GM12878 (cell line): ENCODE measurements at regions not wholly inside any gene's neighbourhood (a gene's known extent, or its start where the extent isn't known, plus 50 kb on each side); places are given as distances from the start of the nearest gene placed in this dataset.

Source experiments
- ATF3 ChIP-seq: IDR thresholded peaks from 2 replicates; pipeline ENCODE4 v1.6.1; 2011; ENCODE audit warnings: low read depth, mild to moderate bottlenecking, low read length, moderate library complexity, borderline replicate concordance; ENCODE audit errors: extremely low read depth
- ATF7 ChIP-seq: fragments of 450-650 bp; IDR thresholded peaks from 2 replicates; pipeline ENCODE4 v1.6.1; 2016; ENCODE audit warnings: low read depth, mild to moderate bottlenecking
- CREM ChIP-seq: IDR thresholded peaks from 2 replicates; pipeline ENCODE4 v1.6.1; 2014; ENCODE audit warnings: antibody characterized with exemption, low read depth
- E4F1 ChIP-seq: fragments of 450-650 bp; IDR thresholded peaks from 2 replicates; pipeline ENCODE4 v1.6.1; 2018; ENCODE audit warnings: borderline replicate concordance, mild to moderate bottlenecking; ENCODE audit not compliant: partially characterized antibody
- ESRRA ChIP-seq: IDR thresholded peaks from 2 replicates; pipeline ENCODE4 v1.6.1; 2012; ENCODE audit warnings: mild to moderate bottlenecking, low read length, improper control_type of control experiment
- ETV6 ChIP-seq, 2 experiments: fragments of 450-650 bp in 1 of 2; IDR thresholded peaks in 1 of 2; conservative IDR thresholded peaks in 1 of 2; 2 replicates each; pipeline ENCODE4 v1.6.1; 2014; ENCODE audit warnings: antibody characterized with exemption in 1 of 2, borderline replicate concordance in 1 of 2, low read depth in 1 of 2, mild to moderate bottlenecking in 1 of 2, moderate library complexity in 1 of 2
- GABPA ChIP-seq: IDR thresholded peaks from 2 replicates; pipeline ENCODE4 v1.6.1; 2014; ENCODE audit warnings: antibody characterized with exemption, low read depth, mild to moderate bottlenecking, inconsistent platforms
- IKZF1 ChIP-seq: fragments of 450-650 bp; conservative IDR thresholded peaks from 2 replicates; pipeline ENCODE4 v1.6.1; 2017; ENCODE audit warnings: antibody characterized with exemption, mild to moderate bottlenecking
- IKZF2 ChIP-seq, 2 experiments: fragments of 450-650 bp; IDR thresholded peaks; 2 replicates each; pipeline ENCODE4 v1.6.1; 2017; ENCODE audit warnings: mild to moderate bottlenecking in 2 of 2, moderate library complexity in 2 of 2
- KAT2A ChIP-seq: conservative IDR thresholded peaks from 2 replicates; pipeline ENCODE4 v1.6.1; 2011; ENCODE audit warnings: low read depth, low read length; ENCODE audit not compliant: control insufficient read depth
- MAX ChIP-seq: IDR thresholded peaks from 2 replicates; pipeline ENCODE4 v1.6.1; 2012; ENCODE audit warnings: low read depth, low read length, improper control_type of control experiment
- MTA2 ChIP-seq: fragments of 450-650 bp; IDR thresholded peaks from 2 replicates; pipeline ENCODE4 v1.6.1; 2016; ENCODE audit warnings: low read depth, mild to moderate bottlenecking, moderate library complexity
- NFYB ChIP-seq: IDR thresholded peaks from 2 replicates; pipeline ENCODE4 v1.6.1; 2011; ENCODE audit warnings: low read depth, mild to moderate bottlenecking, low read length, improper control_type of control experiment, moderate library complexity; ENCODE audit not compliant: insufficient read depth
- RAD51 ChIP-seq: fragments of 450-650 bp; IDR thresholded peaks from 2 replicates; pipeline ENCODE4 v1.6.1; 2016; ENCODE audit warnings: moderate library complexity, mild to moderate bottlenecking, inconsistent platforms
- SRF ChIP-seq, 2 experiments: IDR thresholded peaks; 2 replicates each; pipeline ENCODE4 v1.6.1; 2011; ENCODE audit warnings: low read depth in 2 of 2, low read length in 2 of 2, mild to moderate bottlenecking in 1 of 2, moderate library complexity in 1 of 2
- WRNIP1 ChIP-seq: IDR thresholded peaks from 2 replicates; pipeline ENCODE4 v1.6.1; 2011; ENCODE audit warnings: low read depth, low read length, improper control_type of control experiment, borderline replicate concordance
- YBX1 ChIP-seq: fragments of 450-650 bp; IDR thresholded peaks from 2 replicates; pipeline ENCODE4 v1.6.1; 2016; ENCODE audit warnings: antibody characterized with exemption
- ZZZ3 ChIP-seq: IDR thresholded peaks from 2 replicates; pipeline ENCODE4 v1.6.1; 2011; ENCODE audit warnings: low read depth; ENCODE audit not compliant: control insufficient read depth, insufficient read length
- TF ChIP-seq, protein P1 (sequence below): IDR thresholded peaks from 2 replicates; pipeline ENCODE4 v1.6.1; 2012; ENCODE audit warnings: low read depth, low read length, improper control_type of control experiment
- TF ChIP-seq, protein P2 (sequence below): IDR thresholded peaks from 2 replicates; pipeline ENCODE4 v1.6.1; 2012; ENCODE audit warnings: low read length, inconsistent platforms
- TF ChIP-seq, protein P3 (sequence below): fragments of 450-650 bp; IDR thresholded peaks from 2 replicates; pipeline ENCODE4 v1.6.1; 2016; ENCODE audit warnings: mild to moderate bottlenecking, moderate library complexity, borderline replicate concordance

- TF ChIP-seq ATF7 (no peak), CREM (peak; percentile 68), ZZZ3 (no peak), ESRRA (no peak), YBX1 (no peak), ETV6 (conservative IDR thresholded peaks at IDR 0.05 in 1 of 2, IDR thresholded peaks at IDR 0.05 in 1 of 2; ENCODE audit: borderline replicate concordance in 1 of 2, low read depth in 1 of 2) (peak in 1 of 2 experiments; percentile 51; a peak in 1 of 4 replicates), E4F1 (no peak), KAT2A (no peak), GABPA (peak; percentile 55; the same call in 1 of the 2 replicates), ATF3 (no peak), SRF (IDR thresholded peaks at IDR 0.05; ENCODE audit: low read depth in 2 of 2, low read length in 2 of 2) (0 out of 4 replicates have a peak, but pooled peaks of 1 of the 2 experiments have one; percentile 9), RAD51 (no peak), MAX (no peak), IKZF1 (0 out of 2 replicates have a peak, but pooled peaks have one; percentile 39), MTA2 (0 out of 2 replicates have a peak, but pooled peaks have one; percentile 27), WRNIP1 (no peak), IKZF2 (IDR thresholded peaks at IDR 0.05) (peak; percentile 58 to 62; a peak in 3 of 4 replicates), NFYB (no peak)
- TF ChIP-seq, protein P1, sequence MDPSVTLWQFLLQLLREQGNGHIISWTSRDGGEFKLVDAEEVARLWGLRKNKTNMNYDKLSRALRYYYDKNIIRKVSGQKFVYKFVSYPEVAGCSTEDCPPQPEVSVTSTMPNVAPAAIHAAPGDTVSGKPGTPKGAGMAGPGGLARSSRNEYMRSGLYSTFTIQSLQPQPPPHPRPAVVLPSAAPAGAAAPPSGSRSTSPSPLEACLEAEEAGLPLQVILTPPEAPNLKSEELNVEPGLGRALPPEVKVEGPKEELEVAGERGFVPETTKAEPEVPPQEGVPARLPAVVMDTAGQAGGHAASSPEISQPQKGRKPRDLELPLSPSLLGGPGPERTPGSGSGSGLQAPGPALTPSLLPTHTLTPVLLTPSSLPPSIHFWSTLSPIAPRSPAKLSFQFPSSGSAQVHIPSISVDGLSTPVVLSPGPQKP: no peak
- TF ChIP-seq, protein P2, sequence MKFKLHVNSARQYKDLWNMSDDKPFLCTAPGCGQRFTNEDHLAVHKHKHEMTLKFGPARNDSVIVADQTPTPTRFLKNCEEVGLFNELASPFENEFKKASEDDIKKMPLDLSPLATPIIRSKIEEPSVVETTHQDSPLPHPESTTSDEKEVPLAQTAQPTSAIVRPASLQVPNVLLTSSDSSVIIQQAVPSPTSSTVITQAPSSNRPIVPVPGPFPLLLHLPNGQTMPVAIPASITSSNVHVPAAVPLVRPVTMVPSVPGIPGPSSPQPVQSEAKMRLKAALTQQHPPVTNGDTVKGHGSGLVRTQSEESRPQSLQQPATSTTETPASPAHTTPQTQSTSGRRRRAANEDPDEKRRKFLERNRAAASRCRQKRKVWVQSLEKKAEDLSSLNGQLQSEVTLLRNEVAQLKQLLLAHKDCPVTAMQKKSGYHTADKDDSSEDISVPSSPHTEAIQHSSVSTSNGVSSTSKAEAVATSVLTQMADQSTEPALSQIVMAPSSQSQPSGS: peak; percentile 71; the same call in 1 of the 2 replicates
- TF ChIP-seq, protein P3, sequence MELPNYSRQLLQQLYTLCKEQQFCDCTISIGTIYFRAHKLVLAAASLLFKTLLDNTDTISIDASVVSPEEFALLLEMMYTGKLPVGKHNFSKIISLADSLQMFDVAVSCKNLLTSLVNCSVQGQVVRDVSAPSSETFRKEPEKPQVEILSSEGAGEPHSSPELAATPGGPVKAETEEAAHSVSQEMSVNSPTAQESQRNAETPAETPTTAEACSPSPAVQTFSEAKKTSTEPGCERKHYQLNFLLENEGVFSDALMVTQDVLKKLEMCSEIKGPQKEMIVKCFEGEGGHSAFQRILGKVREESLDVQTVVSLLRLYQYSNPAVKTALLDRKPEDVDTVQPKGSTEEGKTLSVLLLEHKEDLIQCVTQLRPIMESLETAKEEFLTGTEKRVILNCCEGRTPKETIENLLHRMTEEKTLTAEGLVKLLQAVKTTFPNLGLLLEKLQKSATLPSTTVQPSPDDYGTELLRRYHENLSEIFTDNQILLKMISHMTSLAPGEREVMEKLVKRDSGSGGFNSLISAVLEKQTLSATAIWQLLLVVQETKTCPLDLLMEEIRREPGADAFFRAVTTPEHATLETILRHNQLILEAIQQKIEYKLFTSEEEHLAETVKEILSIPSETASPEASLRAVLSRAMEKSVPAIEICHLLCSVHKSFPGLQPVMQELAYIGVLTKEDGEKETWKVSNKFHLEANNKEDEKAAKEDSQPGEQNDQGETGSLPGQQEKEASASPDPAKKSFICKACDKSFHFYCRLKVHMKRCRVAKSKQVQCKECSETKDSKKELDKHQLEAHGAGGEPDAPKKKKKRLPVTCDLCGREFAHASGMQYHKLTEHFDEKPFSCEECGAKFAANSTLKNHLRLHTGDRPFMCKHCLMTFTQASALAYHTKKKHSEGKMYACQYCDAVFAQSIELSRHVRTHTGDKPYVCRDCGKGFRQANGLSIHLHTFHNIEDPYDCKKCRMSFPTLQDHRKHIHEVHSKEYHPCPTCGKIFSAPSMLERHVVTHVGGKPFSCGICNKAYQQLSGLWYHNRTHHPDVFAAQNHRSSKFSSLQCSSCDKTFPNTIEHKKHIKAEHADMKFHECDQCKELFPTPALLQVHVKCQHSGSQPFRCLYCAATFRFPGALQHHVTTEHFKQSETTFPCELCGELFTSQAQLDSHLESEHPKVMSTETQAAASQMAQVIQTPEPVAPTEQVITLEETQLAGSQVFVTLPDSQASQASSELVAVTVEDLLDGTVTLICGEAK: no peak
These were observed 135.6 kb upstream of the KYNU start (continued) for GRCh38 chr2:142741764-142742269.
